ENCODE measurements at regions not wholly inside any gene's neighbourhood (a gene's known extent, or its start where the extent isn't known, plus 50 kb on each side); places are given as distances from the start of the nearest gene placed in this dataset.
"Not testable (repeated sequence)": the region's sequence is repeated elsewhere in the genome, so short reads cannot be mapped to it uniquely, and the experiment has no call there.

DNA sequence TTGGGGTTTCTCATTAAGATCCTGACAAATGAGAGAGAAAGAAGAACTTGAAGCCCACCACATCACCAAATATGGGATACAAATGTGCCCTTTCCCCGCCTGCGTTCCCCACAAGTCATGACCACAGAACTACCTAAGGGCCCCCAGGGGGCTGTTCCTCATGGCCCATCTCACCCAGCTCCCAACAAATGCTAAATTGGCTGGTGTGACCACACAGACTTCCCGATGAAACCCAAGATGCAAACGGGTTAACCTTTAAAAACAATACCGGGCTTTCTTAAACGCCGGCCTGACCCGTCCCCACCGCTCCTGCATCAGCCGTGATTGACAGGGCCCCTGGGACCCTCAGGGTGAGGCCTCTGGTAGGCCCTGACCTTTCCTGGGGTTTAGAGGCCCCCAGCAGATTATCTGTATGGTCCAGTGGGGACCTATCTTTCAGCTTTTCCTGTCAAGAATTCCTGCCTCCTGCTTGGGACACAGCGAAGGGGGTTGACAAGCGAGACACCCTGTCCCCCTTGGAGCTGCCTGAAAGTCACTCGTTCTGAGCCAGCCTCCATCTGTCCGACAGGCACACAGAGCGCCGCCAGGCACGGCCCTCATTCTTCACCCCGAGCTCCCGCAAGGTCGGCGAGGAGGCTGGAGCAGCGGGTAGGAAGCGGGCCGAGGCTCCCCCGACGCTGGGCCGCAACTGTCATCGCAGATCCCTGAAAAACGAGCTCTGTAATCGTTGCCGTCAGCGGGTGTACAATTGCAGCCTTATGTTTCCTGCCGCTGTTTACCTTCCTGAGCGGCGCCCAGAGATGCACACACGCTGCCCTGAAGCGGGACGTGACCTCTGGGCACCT, 300.1 kb downstream of the FOXL1 start:
- DNase-seq (ENCODE audit: low spot score), result no peak

DNA sequence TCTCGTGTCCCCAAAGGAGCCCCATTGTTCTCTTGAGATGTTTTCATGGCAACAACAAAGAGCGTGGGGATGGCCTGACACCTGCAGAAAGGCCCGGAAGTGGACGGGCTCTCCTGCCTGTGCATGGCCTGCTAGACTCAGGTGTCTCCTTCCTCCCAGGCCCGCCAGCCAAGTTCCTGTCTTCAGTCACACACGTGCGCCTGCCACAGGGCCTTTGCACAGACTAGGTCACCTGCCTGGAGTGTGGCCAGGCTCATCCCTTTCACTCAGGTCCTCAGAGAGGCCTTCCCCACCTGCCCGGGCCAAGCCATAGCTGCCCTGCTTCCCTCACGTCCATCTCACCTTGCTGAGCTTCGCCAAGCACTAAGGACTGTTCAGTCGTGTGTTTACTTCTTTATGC, 300.9 kb downstream of the FOXL1 start:
- Mint-ChIP-seq H3K4me3 (no peak overlapping the region), H3K36me3 (ENCODE audit: low read depth) (no peaks in the 10 kb centered on the region), H3K9me3 (no peaks in the 10 kb centered on the region), H3K27ac (no peak overlapping the region), H3K4me1 (ENCODE audit: low read depth) (no peaks in the 10 kb centered on the region), H3K27me3 (ENCODE audit: low read depth) (peaks cover 36% of the 10 kb centered on the region)
- DNase-seq (ENCODE audit: low spot score), result no peak

More for the DNA sequence above, 300.1 kb downstream of the FOXL1 start:
- no peaks in the 10 kb centered on the region for H3K4me1 Mint-ChIP-seq (ENCODE audit: low read depth)
- no peaks in the 10 kb centered on the region for H3K36me3 Mint-ChIP-seq (ENCODE audit: low read depth)
- no peak overlapping the region for H3K27ac Mint-ChIP-seq
- H3K4me3 Mint-ChIP-seq, result no peak overlapping the region
- no peaks in the 10 kb centered on the region for H3K9me3 Mint-ChIP-seq
- H3K27me3 Mint-ChIP-seq (ENCODE audit: low read depth), result peaks cover 36% of the 10 kb centered on the region

GRCh38 chr16:86880316-86881117, 302.2 kb downstream of the FOXL1 start:
- Mint-ChIP-seq H3K27ac (no peak overlapping the region), H3K4me3 (no peak overlapping the region), H3K27me3 (ENCODE audit: low read depth) (peaks cover 36% of the 10 kb centered on the region), H3K36me3 (ENCODE audit: low read depth) (no peaks in the 10 kb centered on the region), H3K9me3 (no peaks in the 10 kb centered on the region), H3K4me1 (ENCODE audit: low read depth) (no peaks in the 10 kb centered on the region)
- DNase-seq (ENCODE audit: low spot score), result no peak

DNA sequence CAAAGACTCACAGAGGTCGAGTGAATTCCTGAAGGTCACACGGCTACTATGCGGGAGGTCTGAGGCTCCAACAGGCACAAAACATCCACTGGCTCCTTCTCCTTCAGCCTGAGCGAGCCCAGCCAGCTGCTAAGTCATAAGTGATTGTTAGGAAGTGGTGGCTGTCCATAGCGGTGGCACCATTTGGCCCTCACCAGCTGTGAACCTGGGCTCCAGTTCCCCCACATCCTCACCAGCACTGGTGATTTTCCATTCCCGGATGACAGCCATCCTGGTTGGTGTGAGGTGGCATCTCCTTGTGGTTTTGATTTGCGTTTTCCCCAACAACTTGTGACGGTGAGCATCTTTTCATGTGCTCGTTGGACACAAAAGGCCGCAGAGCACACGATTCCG, 302.8 kb downstream of the FOXL1 start:
- no peaks in the 10 kb centered on the region for H3K4me1 Mint-ChIP-seq (ENCODE audit: low read depth)
- no peaks in the 10 kb centered on the region for H3K36me3 Mint-ChIP-seq (ENCODE audit: low read depth)
- H3K4me3 Mint-ChIP-seq, result no peak overlapping the region
- H3K27ac Mint-ChIP-seq, result no peak overlapping the region
- peaks cover 32% of the 10 kb centered on the region for H3K27me3 Mint-ChIP-seq (ENCODE audit: low read depth)
- H3K9me3 Mint-ChIP-seq, result no peaks in the 10 kb centered on the region
- DNase-seq (ENCODE audit: low spot score), result no peak

GRCh38 chr16:86881861-86882273, 303.5 kb downstream of the FOXL1 start:
- Mint-ChIP-seq H3K4me1 (ENCODE audit: low read depth) (no peaks in the 10 kb centered on the region), H3K9me3 (no peaks in the 10 kb centered on the region), H3K27ac (no peak overlapping the region), H3K27me3 (ENCODE audit: low read depth) (peaks cover 32% of the 10 kb centered on the region), H3K4me3 (no peak overlapping the region), H3K36me3 (ENCODE audit: low read depth) (no peaks in the 10 kb centered on the region)
- no peak for DNase-seq (ENCODE audit: low spot score)

- Mint-ChIP-seq H3K27me3 (ENCODE audit: low read depth) (peaks cover 27% of the 10 kb centered on the region), H3K36me3 (ENCODE audit: low read depth) (no peaks in the 10 kb centered on the region)
Measured at GRCh38 chr16:86882586-86883280, 304.4 kb downstream of the FOXL1 start.

GRCh38 chr16:86883583-86884389, 305.4 kb downstream of the FOXL1 start:
- Mint-ChIP-seq H3K27me3 (ENCODE audit: low read depth) (peaks cover 16% of the 10 kb centered on the region), H3K36me3 (ENCODE audit: low read depth) (no peaks in the 10 kb centered on the region), H3K9me3 (no peaks in the 10 kb centered on the region), H3K4me1 (ENCODE audit: low read depth) (no peaks in the 10 kb centered on the region), H3K27ac (no peak overlapping the region), H3K4me3 (no peak overlapping the region)
- no peak for DNase-seq (ENCODE audit: low spot score)

More at GRCh38 chr16:86882586-86883280, 304.4 kb downstream of the FOXL1 start:
- Mint-ChIP-seq H3K4me3 (no peak overlapping the region), H3K9me3 (no peaks in the 10 kb centered on the region), H3K27ac (no peak overlapping the region), H3K4me1 (ENCODE audit: low read depth) (no peaks in the 10 kb centered on the region)
- DNase-seq (ENCODE audit: low spot score), result no peak

- no peaks in the 10 kb centered on the region for H3K4me1 Mint-ChIP-seq (ENCODE audit: low read depth)
- H3K4me3 Mint-ChIP-seq, result no peak overlapping the region
- H3K27me3 Mint-ChIP-seq (ENCODE audit: low read depth), result peaks cover 11% of the 10 kb centered on the region
- no peak overlapping the region for H3K27ac Mint-ChIP-seq
- no peak for DNase-seq (ENCODE audit: low spot score)
- no peaks in the 10 kb centered on the region for H3K36me3 Mint-ChIP-seq (ENCODE audit: low read depth)
- H3K9me3 Mint-ChIP-seq, result peaks cover 4% of the 10 kb centered on the region
Measured at GRCh38 chr16:86884390-86884650, 306.0 kb downstream of the FOXL1 start.

DNA sequence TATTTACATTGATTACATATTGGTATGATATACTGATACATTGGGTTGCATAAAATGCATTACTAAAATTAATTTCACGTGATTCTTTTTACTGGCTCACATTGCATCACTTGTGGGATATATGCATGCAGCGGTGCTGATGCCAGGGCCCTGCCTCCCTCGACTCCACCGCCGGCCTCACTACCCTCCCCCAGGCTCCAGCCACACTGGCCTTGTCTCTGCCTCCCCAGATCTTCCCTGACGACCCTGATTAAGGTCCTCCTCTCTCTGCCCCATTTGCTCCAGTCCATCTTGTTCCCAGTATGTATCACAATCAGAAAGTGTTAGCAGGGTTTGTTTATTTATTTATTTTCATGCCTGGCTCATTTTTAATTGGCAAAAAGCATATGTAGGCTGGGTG, 306.8 kb downstream of the FOXL1 start:
- Mint-ChIP-seq H3K4me1 (ENCODE audit: low read depth) (no peaks in the 10 kb centered on the region), H3K36me3 (ENCODE audit: low read depth) (no peaks in the 10 kb centered on the region), H3K9me3 (peaks cover 8% of the 10 kb centered on the region), H3K4me3 (no peak overlapping the region), H3K27ac (no peak overlapping the region), H3K27me3 (ENCODE audit: low read depth) (peaks cover 2% of the 10 kb centered on the region)
- DNase-seq (ENCODE audit: low spot score), result no peak

DNA sequence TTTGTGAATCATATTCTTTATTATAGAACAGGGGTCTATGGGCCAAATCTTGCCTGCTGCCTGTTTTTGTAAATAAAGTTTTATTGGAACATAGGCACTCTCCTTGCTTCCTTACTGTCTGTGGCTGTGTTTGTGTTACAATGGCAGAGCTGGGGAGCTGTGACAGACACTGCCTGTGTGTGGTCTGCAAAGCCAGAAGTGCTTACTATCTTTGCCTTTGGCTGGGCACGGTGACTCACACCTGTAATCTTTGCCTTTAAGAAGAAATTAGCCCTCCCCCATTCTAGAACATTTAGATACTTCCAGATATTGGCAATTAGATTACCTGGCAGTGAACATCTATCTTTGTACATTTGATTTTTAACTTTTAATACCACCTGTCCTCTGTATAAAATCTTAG, 308.3 kb downstream of the FOXL1 start:
- peaks cover 8% of the 10 kb centered on the region for H3K9me3 Mint-ChIP-seq
- H3K4me3 Mint-ChIP-seq, result no peak overlapping the region
- H3K4me1 Mint-ChIP-seq (ENCODE audit: low read depth), result no peaks in the 10 kb centered on the region
- no peaks in the 10 kb centered on the region for H3K27me3 Mint-ChIP-seq (ENCODE audit: low read depth)
- no peak for DNase-seq (ENCODE audit: low spot score)
- H3K36me3 Mint-ChIP-seq (ENCODE audit: low read depth), result no peaks in the 10 kb centered on the region
- no peak overlapping the region for H3K27ac Mint-ChIP-seq

DNA sequence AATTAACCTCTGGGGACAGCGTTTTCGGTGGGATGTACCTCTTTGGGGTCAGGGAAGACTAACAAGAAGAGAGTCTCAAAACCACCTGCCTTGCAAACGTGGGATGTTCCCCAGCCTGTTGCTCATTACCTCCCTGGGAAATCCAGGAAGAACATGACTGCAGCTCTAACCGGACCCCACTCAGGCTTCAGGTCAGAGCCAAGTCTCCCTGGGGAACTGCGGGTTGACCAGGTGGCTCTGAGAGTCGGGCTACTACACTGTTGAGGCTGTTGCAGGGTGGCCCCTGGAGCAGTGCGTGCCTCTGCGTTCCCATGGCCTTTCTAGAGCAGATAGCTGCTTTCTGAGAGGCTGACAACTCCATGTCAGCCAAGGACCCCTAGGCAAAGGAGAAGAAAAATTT, 309.1 kb downstream of the FOXL1 start:
- Mint-ChIP-seq H3K27me3 (ENCODE audit: low read depth) (no peaks in the 10 kb centered on the region), H3K27ac (no peak overlapping the region), H3K4me3 (no peak overlapping the region), H3K36me3 (ENCODE audit: low read depth) (no peaks in the 10 kb centered on the region), H3K4me1 (ENCODE audit: low read depth) (no peaks in the 10 kb centered on the region), H3K9me3 (peaks cover 8% of the 10 kb centered on the region)
- no peak for DNase-seq (ENCODE audit: low spot score)

DNA sequence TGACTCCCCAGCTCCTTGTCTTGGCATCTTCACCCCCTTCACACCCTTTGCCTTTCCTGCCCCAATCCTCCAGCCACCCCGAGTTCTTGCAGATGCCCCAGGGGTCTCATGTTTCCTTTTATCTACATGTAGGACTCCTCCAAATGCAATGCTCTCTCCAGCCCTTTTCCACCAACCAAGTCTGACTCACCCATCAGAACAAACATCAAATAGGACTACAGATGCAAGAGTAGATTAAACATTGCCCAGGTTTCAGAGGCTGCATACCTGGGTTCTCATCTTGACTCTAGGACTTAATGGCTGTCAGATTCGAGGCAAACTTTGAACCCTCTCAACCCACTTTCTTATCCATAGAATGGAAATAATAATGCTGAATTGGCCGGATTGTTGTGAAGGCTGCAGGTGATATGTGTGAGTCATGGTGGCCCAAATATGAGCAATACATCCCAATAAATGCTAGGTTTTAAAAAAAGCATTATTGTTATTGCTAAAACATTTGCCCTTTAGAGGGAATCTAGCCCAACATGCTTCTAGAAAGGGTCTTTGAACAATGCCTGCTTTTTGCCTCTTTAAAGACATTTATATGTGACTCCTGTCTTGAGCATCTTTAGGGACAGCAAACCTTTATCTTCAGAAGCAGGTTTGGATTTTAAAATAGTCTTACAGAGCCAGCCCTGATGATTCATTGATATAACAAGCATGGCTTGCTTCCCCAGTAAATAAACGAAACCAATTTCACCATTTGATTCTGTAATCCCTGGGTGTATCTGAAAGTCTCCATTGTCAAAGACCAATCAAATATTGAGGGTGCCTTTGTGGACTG, 310.1 kb downstream of the FOXL1 start:
- Mint-ChIP-seq H3K27me3 (ENCODE audit: low read depth) (no peaks in the 10 kb centered on the region), H3K4me3 (no peak overlapping the region), H3K4me1 (ENCODE audit: low read depth) (no peaks in the 10 kb centered on the region), H3K36me3 (ENCODE audit: low read depth) (no peaks in the 10 kb centered on the region), H3K9me3 (peaks cover 8% of the 10 kb centered on the region), H3K27ac (no peak overlapping the region)
- no peak for DNase-seq (ENCODE audit: low spot score)

- H3K27me3 Mint-ChIP-seq (ENCODE audit: low read depth); H3K36me3 Mint-ChIP-seq (ENCODE audit: low read depth); H3K4me3 Mint-ChIP-seq: not testable (repeated sequence)
Measured at GRCh38 chr16:86889054-86889366, 310.7 kb downstream of the FOXL1 start.

More at GRCh38 chr16:86889054-86889366, 310.7 kb downstream of the FOXL1 start:
- not testable (repeated sequence) for DNase-seq (ENCODE audit: low spot score); H3K9me3 Mint-ChIP-seq; H3K27ac Mint-ChIP-seq; H3K4me1 Mint-ChIP-seq (ENCODE audit: low read depth)

Measured in T-helper 2 cell treated with Interferon-gamma antibody and Interleukin-4, amounts not matched to agents 5 μg/mL and 100 μg/mL, for 36 hours (primary cell).